ENCODE measurements at regions not wholly inside any gene's neighbourhood (a gene's known extent, or its start where the extent isn't known, plus 50 kb on each side); places are given as distances from the start of the nearest gene placed in this dataset.

DNA sequence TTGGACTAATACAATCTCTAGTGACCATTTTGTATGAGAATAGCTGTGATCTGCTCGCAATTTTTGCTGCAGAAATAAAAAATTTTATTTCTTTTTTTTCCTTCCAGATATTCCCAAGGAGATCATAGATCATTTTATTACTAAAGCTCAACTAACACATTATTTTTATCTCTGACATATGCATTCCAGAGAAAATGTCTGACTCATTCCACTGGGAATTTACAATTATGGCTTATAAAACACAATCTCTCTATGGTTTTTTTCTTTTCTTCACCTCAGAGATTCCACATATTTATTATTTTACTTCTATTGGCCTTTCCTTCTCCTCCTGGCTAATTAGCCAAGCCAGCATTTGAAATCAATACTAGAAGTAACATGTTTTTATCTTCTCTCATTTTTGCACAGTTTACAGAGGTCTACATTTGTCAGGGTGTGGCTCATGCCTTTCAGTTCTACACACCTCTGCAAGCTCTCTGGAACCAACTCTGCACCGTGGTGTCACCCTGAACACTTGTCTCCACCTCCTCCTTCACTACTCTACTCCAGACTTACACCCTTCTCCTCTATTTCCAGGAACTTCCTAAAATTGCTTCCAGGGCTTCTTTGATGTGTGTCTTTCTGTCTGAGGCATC lies 59.8 kb upstream of the GPM6A start:
- Mint-ChIP-seq H3K4me1 (no peaks in the 10 kb centered on the region), H3K9me3 (peaks cover 8% of the 10 kb centered on the region), H3K27me3 (no peaks in the 10 kb centered on the region), H3K27ac (no peak overlapping the region), H3K36me3 (ENCODE audit: low read depth) (no peaks in the 10 kb centered on the region), H3K4me3 (no peak overlapping the region)
- DNase-seq (no peak), ATAC-seq (no peak)

DNA sequence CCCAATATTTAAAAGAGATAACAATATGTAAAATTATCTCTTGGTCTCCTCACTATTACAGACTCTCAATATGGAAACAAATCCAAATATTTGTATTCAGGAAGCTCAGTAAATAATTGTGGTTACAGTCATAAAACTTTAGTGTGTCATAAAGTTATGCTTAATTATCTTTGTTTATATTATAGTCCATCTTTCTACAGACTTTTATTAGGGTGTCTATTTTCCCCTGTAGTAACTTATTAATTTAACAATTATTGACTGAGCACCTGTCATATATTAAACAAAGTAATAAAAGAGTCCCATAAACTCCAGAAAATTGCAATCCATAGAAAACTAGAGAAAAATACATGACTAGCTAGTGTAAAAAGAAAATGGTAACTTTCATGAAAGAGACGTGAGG lies 61.6 kb upstream of the GPM6A start:
- no peaks in the 10 kb centered on the region for H3K4me1 Mint-ChIP-seq
- H3K9me3 Mint-ChIP-seq: peaks cover 1% of the 10 kb centered on the region

DNA sequence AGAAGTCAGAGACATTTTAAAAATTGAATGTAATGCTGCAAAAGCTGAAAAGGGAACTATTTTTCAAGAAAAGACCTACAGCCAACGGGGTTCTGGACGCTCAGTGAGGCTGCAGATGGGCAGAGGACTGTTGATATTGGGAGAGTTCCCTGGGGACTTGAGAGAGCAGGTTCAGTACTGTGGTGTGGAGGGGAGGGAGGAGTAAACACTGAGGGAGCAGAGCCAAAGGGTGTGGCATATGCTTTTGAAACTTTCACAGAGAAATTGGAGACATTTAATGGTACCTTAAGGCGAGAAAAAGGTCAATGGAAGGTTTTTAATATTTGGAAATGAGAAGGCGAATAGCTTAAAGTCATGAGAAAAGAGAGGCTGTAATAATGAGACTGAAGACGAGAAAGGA lies 62.2 kb upstream of the GPM6A start:
- Mint-ChIP-seq H3K4me3 (no peak overlapping the region), H3K27ac (no peak overlapping the region), H3K36me3 (ENCODE audit: low read depth) (no peaks in the 10 kb centered on the region), H3K27me3 (no peaks in the 10 kb centered on the region), H3K4me1 (no peaks in the 10 kb centered on the region), H3K9me3 (peaks cover 7% of the 10 kb centered on the region)
- DNase-seq (no peak), ATAC-seq (no peak)

More for the DNA sequence above, 61.6 kb upstream of the GPM6A start:
- H3K36me3 Mint-ChIP-seq (ENCODE audit: low read depth): no peaks in the 10 kb centered on the region
- H3K27me3 Mint-ChIP-seq: no peaks in the 10 kb centered on the region
- ATAC-seq: no peak
- no peak overlapping the region for H3K4me3 Mint-ChIP-seq
- no peak for DNase-seq
- H3K27ac Mint-ChIP-seq: no peak overlapping the region

GRCh38 chr4:175875993-175876771 lies 64.1 kb upstream of the GPM6A start:
- Mint-ChIP-seq H3K4me1 (no peaks in the 10 kb centered on the region), H3K4me3 (no peak overlapping the region), H3K27ac (no peak overlapping the region), H3K9me3 (peaks cover 9% of the 10 kb centered on the region), H3K27me3 (no peaks in the 10 kb centered on the region), H3K36me3 (ENCODE audit: low read depth) (no peaks in the 10 kb centered on the region)
- DNase-seq (no peak), ATAC-seq (no peak)

GRCh38 chr4:175882891-175883290 lies 70.8 kb upstream of the GPM6A start:
- Mint-ChIP-seq H3K27ac (no peak overlapping the region), H3K9me3 (peaks cover 20% of the 10 kb centered on the region), H3K36me3 (ENCODE audit: low read depth) (no peaks in the 10 kb centered on the region), H3K4me1 (no peaks in the 10 kb centered on the region), H3K4me3 (no peak overlapping the region), H3K27me3 (no peaks in the 10 kb centered on the region)
- no peak for DNase-seq
- no peak for ATAC-seq

GRCh38 chr4:175884048-175884447 lies 72.0 kb upstream of the GPM6A start:
- no peak overlapping the region for H3K4me3 Mint-ChIP-seq
- ATAC-seq (no peak), DNase-seq (no peak)
- no peaks in the 10 kb centered on the region for H3K36me3 Mint-ChIP-seq (ENCODE audit: low read depth)
- H3K9me3 Mint-ChIP-seq: peaks cover 15% of the 10 kb centered on the region
- no peaks in the 10 kb centered on the region for H3K4me1 Mint-ChIP-seq
- H3K27me3 Mint-ChIP-seq: no peaks in the 10 kb centered on the region
- H3K27ac Mint-ChIP-seq: no peak overlapping the region

DNA sequence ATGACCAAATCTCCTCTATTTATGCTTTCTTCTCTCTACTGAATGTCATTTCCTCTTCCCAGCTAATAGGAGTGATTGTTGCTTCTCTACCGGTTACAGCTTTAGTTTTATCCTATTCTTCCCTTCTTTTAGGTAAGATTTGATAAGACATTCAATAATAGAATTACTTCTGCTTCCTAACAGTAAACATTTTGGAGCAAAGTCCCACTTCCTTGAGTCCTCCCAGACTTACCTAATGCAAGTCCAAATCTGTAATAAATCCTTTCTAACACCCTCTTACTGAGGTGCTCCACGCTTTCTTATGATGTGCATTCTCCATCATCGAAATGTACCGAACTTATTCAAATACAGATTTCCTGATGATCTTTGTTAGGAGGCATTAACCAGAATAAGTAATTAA lies 79.2 kb upstream of the GPM6A start:
- Mint-ChIP-seq H3K27me3 (no peaks in the 10 kb centered on the region), H3K36me3 (ENCODE audit: low read depth) (no peaks in the 10 kb centered on the region), H3K9me3 (no peaks in the 10 kb centered on the region), H3K4me3 (no peak overlapping the region), H3K27ac (no peak overlapping the region), H3K4me1 (no peaks in the 10 kb centered on the region)
- no peak for ATAC-seq
- no peak for DNase-seq

DNA sequence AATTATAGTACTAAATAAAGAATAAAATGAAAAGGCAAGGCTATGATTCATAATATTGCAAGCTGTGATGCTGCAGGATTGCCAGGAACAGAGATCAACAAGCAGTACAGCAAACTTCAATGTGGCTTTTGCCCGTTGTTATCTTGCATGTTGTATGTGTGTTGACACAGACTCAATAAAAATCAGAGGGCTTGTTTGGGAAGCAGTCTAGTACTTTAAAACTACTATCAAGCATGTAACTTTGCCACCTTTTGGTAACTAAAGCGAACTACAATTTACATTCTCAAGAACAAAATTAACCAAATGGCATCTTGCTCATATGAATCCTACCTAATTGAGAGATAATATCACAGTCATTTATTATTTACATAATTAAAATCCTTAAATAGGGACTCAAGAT lies 79.8 kb upstream of the GPM6A start:
- Mint-ChIP-seq H3K27ac (no peak overlapping the region), H3K4me1 (no peaks in the 10 kb centered on the region), H3K4me3 (no peak overlapping the region), H3K9me3 (no peaks in the 10 kb centered on the region), H3K27me3 (no peaks in the 10 kb centered on the region), H3K36me3 (ENCODE audit: low read depth) (no peaks in the 10 kb centered on the region)
- ATAC-seq: no peak
- DNase-seq: no peak

DNA sequence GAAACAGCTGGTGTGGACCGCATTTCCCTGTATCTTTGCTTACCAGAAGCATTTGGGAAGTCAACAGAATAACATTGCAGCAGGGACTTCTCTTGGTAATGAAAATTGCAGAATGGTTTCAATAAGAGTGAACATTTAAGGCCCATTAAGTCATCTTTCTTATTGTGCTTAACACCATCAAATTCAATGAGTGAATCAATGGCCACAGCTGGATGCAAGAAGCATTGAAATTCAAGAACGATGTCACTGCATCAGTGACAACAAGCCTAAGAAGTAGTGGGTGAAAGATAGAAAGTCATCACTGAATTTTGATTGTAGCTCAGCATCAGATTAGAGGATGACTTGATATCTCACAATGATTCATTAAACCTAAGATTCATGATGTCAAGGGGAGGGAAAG lies 93.9 kb upstream of the GPM6A start:
- Mint-ChIP-seq H3K36me3 (ENCODE audit: low read depth) (no peaks in the 10 kb centered on the region), H3K4me1 (no peaks in the 10 kb centered on the region), H3K9me3 (peaks cover under 1% of the 10 kb centered on the region), H3K27me3 (no peaks in the 10 kb centered on the region), H3K4me3 (no peak overlapping the region), H3K27ac (no peak overlapping the region)
- DNase-seq (no peak), ATAC-seq (no peak)

- H3K27me3 Mint-ChIP-seq: no peaks in the 10 kb centered on the region
- no peaks in the 10 kb centered on the region for H3K9me3 Mint-ChIP-seq
- H3K27ac Mint-ChIP-seq: no peak overlapping the region
- no peaks in the 10 kb centered on the region for H3K36me3 Mint-ChIP-seq (ENCODE audit: low read depth)
- no peak for DNase-seq
- H3K4me3 Mint-ChIP-seq: no peak overlapping the region
- H3K4me1 Mint-ChIP-seq: no peaks in the 10 kb centered on the region
- ATAC-seq: no peak
Measured at GRCh38 chr4:175906384-175906783, 94.3 kb upstream of the GPM6A start.

DNA sequence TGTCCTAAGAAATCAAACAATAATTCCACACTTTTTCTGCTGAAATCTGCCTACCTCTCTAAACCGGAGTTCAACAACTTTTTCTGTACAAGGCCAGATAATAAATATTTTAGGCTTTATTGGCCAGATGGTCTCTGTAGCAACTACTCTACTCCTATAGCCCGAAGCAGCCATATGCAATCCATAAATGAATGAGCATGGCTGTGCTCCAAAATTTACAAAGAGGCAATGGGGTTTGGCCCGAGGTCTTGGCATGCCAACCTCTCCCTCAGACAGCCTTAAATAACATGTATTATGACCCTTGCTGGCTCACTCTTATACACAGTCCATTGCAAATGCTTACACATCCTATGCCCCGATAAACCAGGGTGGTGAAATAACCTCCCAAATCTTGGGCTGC lies 98.6 kb upstream of the GPM6A start:
- Mint-ChIP-seq H3K36me3 (ENCODE audit: low read depth) (no peaks in the 10 kb centered on the region), H3K27me3 (no peaks in the 10 kb centered on the region), H3K9me3 (no peaks in the 10 kb centered on the region), H3K27ac (no peak overlapping the region), H3K4me1 (no peaks in the 10 kb centered on the region), H3K4me3 (no peak overlapping the region)
- no peak for ATAC-seq
- no peak for DNase-seq

GRCh38 chr4:175916626-175917351 lies 104.7 kb upstream of the GPM6A start:
- H3K4me3 Mint-ChIP-seq: no peak overlapping the region
- no peak for DNase-seq
- H3K27me3 Mint-ChIP-seq: no peaks in the 10 kb centered on the region
- H3K9me3 Mint-ChIP-seq: no peaks in the 10 kb centered on the region
- no peaks in the 10 kb centered on the region for H3K36me3 Mint-ChIP-seq (ENCODE audit: low read depth)
- no peak overlapping the region for H3K27ac Mint-ChIP-seq
- H3K4me1 Mint-ChIP-seq: no peaks in the 10 kb centered on the region
- no peak for ATAC-seq

DNA sequence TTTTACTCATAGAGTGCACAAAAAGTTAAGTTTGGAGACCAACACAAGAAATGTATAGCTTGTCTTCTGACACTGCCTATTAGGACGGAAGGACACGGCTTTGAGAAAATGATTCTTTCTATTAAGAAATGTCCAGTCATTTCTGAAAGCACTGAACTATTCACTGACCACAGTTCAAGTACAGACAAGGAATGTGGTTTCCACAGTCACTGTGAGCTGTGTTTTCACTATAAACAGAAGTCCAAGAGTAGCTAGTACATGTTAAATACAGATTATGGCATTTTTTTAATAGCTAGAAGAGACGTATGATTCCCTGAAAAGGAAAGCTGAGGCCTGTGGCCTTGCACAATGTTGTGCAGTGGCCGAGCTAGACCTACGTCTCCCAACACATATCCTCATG lies 115.1 kb upstream of the GPM6A start:
- DNase-seq: no peak
- ATAC-seq: no peak
- H3K4me3 Mint-ChIP-seq: no peak overlapping the region

GRCh38 chr4:175929441-175929840 lies 117.4 kb upstream of the GPM6A start:
- no peak for DNase-seq
- Mint-ChIP-seq H3K36me3 (ENCODE audit: low read depth) (no peaks in the 10 kb centered on the region), H3K4me3 (no peak overlapping the region), H3K27ac (no peak overlapping the region), H3K9me3 (no peaks in the 10 kb centered on the region), H3K27me3 (no peaks in the 10 kb centered on the region), H3K4me1 (no peaks in the 10 kb centered on the region)
- no peak for ATAC-seq

More for the DNA sequence above, 115.1 kb upstream of the GPM6A start:
- H3K4me1 Mint-ChIP-seq: no peaks in the 10 kb centered on the region
- no peak overlapping the region for H3K27ac Mint-ChIP-seq
- H3K36me3 Mint-ChIP-seq (ENCODE audit: low read depth): no peaks in the 10 kb centered on the region
- no peaks in the 10 kb centered on the region for H3K9me3 Mint-ChIP-seq
- no peaks in the 10 kb centered on the region for H3K27me3 Mint-ChIP-seq

GRCh38 chr4:175929932-175930331 lies 117.9 kb upstream of the GPM6A start:
- H3K4me1 Mint-ChIP-seq: no peaks in the 10 kb centered on the region
- no peak for ATAC-seq
- no peaks in the 10 kb centered on the region for H3K9me3 Mint-ChIP-seq
- H3K4me3 Mint-ChIP-seq: no peak overlapping the region
- H3K36me3 Mint-ChIP-seq (ENCODE audit: low read depth): no peaks in the 10 kb centered on the region
- H3K27ac Mint-ChIP-seq: no peak overlapping the region
- DNase-seq: no peak
- H3K27me3 Mint-ChIP-seq: no peaks in the 10 kb centered on the region
